ENCODE measurements at regions not wholly inside any gene's neighbourhood (a gene's known extent, or its start where the extent isn't known, plus 50 kb on each side); places are given as distances from the start of the nearest gene placed in this dataset.

GRCh38 chrX:55142206-55142918 lies 53.5 kb downstream of the PAGE2 start:
- TF ChIP-seq CTCF (IDR thresholded peaks at IDR 0.05) = no peak
- no peak for DNase-seq (ENCODE audit: low spot score)
- ATAC-seq (ENCODE audit: low FRiP score) = no peak

- TF ChIP-seq CTCF (IDR thresholded peaks at IDR 0.05) = no peak
- no peak for DNase-seq (ENCODE audit: low spot score)
- no peak for ATAC-seq (ENCODE audit: low FRiP score)
Observed at GRCh38 chrX:55142919-55143310, 54.1 kb downstream of the PAGE2 start.

GRCh38 chrX:55143621-55144020 lies 54.8 kb downstream of the PAGE2 start:
- ATAC-seq (ENCODE audit: low FRiP score) (no peak), DNase-seq (ENCODE audit: low spot score) (no peak)
- TF ChIP-seq CTCF (IDR thresholded peaks at IDR 0.05) = no peak

- ATAC-seq (ENCODE audit: low FRiP score) = no peak
- no peak for DNase-seq (ENCODE audit: low spot score)
- TF ChIP-seq CTCF (IDR thresholded peaks at IDR 0.05) = no peak
Observed at GRCh38 chrX:55144697-55145096, 55.9 kb downstream of the PAGE2 start.

GRCh38 chrX:55149242-55149641 lies 60.4 kb downstream of the PAGE2 start:
- no peak for TF ChIP-seq CTCF (IDR thresholded peaks at IDR 0.05)
- DNase-seq (ENCODE audit: low spot score) (no peak), ATAC-seq (ENCODE audit: low FRiP score) (no peak)

GRCh38 chrX:55151199-55151598 lies 62.4 kb downstream of the PAGE2 start:
- DNase-seq (ENCODE audit: low spot score) (no peak), ATAC-seq (ENCODE audit: low FRiP score) (no peak)
- no peak for TF ChIP-seq CTCF (IDR thresholded peaks at IDR 0.05)

- no peak for DNase-seq (ENCODE audit: low spot score)
- no peak for ATAC-seq (ENCODE audit: low FRiP score)
- TF ChIP-seq CTCF (IDR thresholded peaks at IDR 0.05) = no peak
Observed at GRCh38 chrX:55159551-55159950, 60.6 kb upstream of the PAGE5 start.
